GM23248 (cell line): ENCODE measurements at regions not wholly inside any gene's neighbourhood (a gene's known extent, or its start where the extent isn't known, plus 50 kb on each side); places are given as distances from the start of the nearest gene placed in this dataset.
A peak's percentile ranks its signal among the peaks of the same experiment; 100 is the strongest.

Experiments
- DNase-seq: peaks from one replicate; pipeline ENCODE4 v3.0.0-alpha.2; 2015
- H2AFZ ChIP-seq: fragments of 200-600 bp; sonication (generic); 2 replicates; pipeline ENCODE4 v1.6.1; 2016; ENCODE audit warnings: antibody characterized with exemption
- H3F3A ChIP-seq: fragments of 200-600 bp; sonication (generic); 2 replicates; pipeline ENCODE4 v1.6.1; 2016; ENCODE audit warnings: mild to moderate bottlenecking, antibody characterized with exemption, mixed run types; ENCODE audit not compliant: insufficient read depth
- H3K27ac ChIP-seq: fragments of 200-600 bp; sonication (generic); 2 replicates; pipeline ENCODE4 v1.5.1; 2016; ENCODE audit warnings: mild to moderate bottlenecking
- H3K27me3 ChIP-seq: fragments of 200-600 bp; sonication (generic); replicated peaks from 2 replicates; pipeline ENCODE4 v1.6.1; 2016; ENCODE audit warnings: mild to moderate bottlenecking; ENCODE audit not compliant: insufficient read depth
- H3K36me3 ChIP-seq: fragments of 200-600 bp; sonication (generic); 2 replicates; pipeline ENCODE4 v1.6.1; 2016; ENCODE audit warnings: low read depth, mild to moderate bottlenecking
- H3K4me1 ChIP-seq: fragments of 200-600 bp; sonication (generic); 2 replicates; pipeline ENCODE4 v1.6.1; 2016; ENCODE audit warnings: mild to moderate bottlenecking; ENCODE audit not compliant: insufficient read depth
- H3K4me2 ChIP-seq: fragments of 200-600 bp; sonication (generic); one replicate; pipeline ENCODE4 v1.6.1; 2016; ENCODE audit warnings: mild to moderate bottlenecking; ENCODE audit not compliant: unreplicated experiment
- H3K4me3 ChIP-seq: fragments of 200-600 bp; sonication (generic); 2 replicates; pipeline ENCODE4 v1.5.1; 2016; ENCODE audit warnings: mild to moderate bottlenecking
- H3K79me2 ChIP-seq: fragments of 200-600 bp; sonication (generic); 2 replicates; pipeline ENCODE4 v1.6.1; 2016; ENCODE audit warnings: mild to moderate bottlenecking; ENCODE audit not compliant: insufficient read depth
- H3K9ac ChIP-seq: fragments of 200-600 bp; sonication (generic); 2 replicates; pipeline ENCODE4 v1.6.1; 2016; ENCODE audit warnings: mild to moderate bottlenecking
- H3K9me2 ChIP-seq: fragments of 200-600 bp; sonication (generic); 2 replicates; pipeline ENCODE4 v1.6.1; 2016; ENCODE audit warnings: mixed run types, mild to moderate bottlenecking, moderate library complexity; ENCODE audit not compliant: insufficient read depth
- H3K9me3 ChIP-seq: fragments of 200-600 bp; sonication (generic); one replicate; pipeline ENCODE4 v1.6.1; 2017; ENCODE audit warnings: low read depth
- H4K20me1 ChIP-seq: fragments of 200-600 bp; sonication (generic); 2 replicates; pipeline ENCODE4 v1.6.0; 2016; ENCODE audit not compliant: insufficient read depth
- EZH2 ChIP-seq: fragments of 200-600 bp; sonication (generic); IDR thresholded peaks from 2 replicates; pipeline ENCODE4 v1.6.1; 2018; ENCODE audit warnings: antibody characterized with exemption, mild to moderate bottlenecking; ENCODE audit not compliant: insufficient read depth, poor library complexity, severe bottlenecking
- EZH2phosphoT487 ChIP-seq: fragments of 200-600 bp; sonication (generic); IDR thresholded peaks from 2 replicates; pipeline ENCODE4 v1.6.1; 2018; ENCODE audit warnings: antibody characterized with exemption, moderate library complexity, mild to moderate bottlenecking, low read depth; ENCODE audit not compliant: insufficient read depth
- WGBS, 2 experiments: methylation state at CpG; one replicate each; pipeline ENCODE4 v1.1.6; 2015 to 2017; ENCODE audit warnings: low lambda C conversion rate in 2 of 2, low coverage in 1 of 2; ENCODE audit errors: missing lambda C conversion rate in 2 of 2; 5-methylcytosine and 5-hydroxymethylcytosine counted together
- in situ Hi-C: fragments of 300-500 bp; cut with MboI; formaldehyde crosslinking; loops from 2 replicates; pipeline ENCODE4 v1.15.0; 2020

GRCh38 chr10:36109399-36110023 lies 467.4 kb upstream of the FZD8 start:
- Histone ChIP-seq H3K4me3 (no peak overlapping the region), H3K9me3 (no peaks in the 10 kb centered on the region), H3K9ac (no peak overlapping the region), H2AFZ (0 out of 2 replicates have a peak overlapping the region, but pooled peaks have one; percentile 5), H3K27me3 (no peaks in the 10 kb centered on the region), H3K79me2 (no peaks in the 10 kb centered on the region), H4K20me1 (no peaks in the 10 kb centered on the region), H3K4me1 (peaks cover 20% of the 10 kb centered on the region), H3F3A (peaks cover 1% of the 10 kb centered on the region; the same call in 1 of the 2 replicates), H3K9me2 (no peaks in the 10 kb centered on the region), H3K27ac (no peak overlapping the region), H3K4me2 (no peak overlapping the region), H3K36me3 (no peaks in the 10 kb centered on the region)
- in situ Hi-C loops, result no loop called here
- DNase-seq, result peak; percentile 5
- 66 to 67% methylated on average over 3 of the region's 3 CpGs for WGBS, 2 experiments
- TF ChIP-seq EZH2, result no peak
- TF ChIP-seq EZH2phosphoT487, result no peak

GRCh38 chr10:36097696-36098095 lies 455.6 kb upstream of the FZD8 start:
- Histone ChIP-seq H3K27me3 (no peaks in the 10 kb centered on the region), H3K4me1 (peaks cover 4% of the 10 kb centered on the region; the same call in 1 of the 2 replicates), H3K4me2 (no peak overlapping the region), H3K9me3 (no peaks in the 10 kb centered on the region), H4K20me1 (no peaks in the 10 kb centered on the region), H3K79me2 (no peaks in the 10 kb centered on the region), H3K4me3 (no peak overlapping the region), H3K9me2 (no peaks in the 10 kb centered on the region), H3F3A (no peaks in the 10 kb centered on the region), H2AFZ (no peak overlapping the region), H3K36me3 (no peaks in the 10 kb centered on the region), H3K9ac (no peak overlapping the region), H3K27ac (no peak overlapping the region)
- DNase-seq, result no peak
- no peak for TF ChIP-seq EZH2
- no peak for TF ChIP-seq EZH2phosphoT487
- 85 to 86% methylated on average over 3 of the region's 3 CpGs for WGBS, 2 experiments
- in situ Hi-C loops, result no loop called here

GRCh38 chr10:36096576-36096975 lies 454.5 kb upstream of the FZD8 start:
- H3K27me3 ChIP-seq, result no peaks in the 10 kb centered on the region
- H3K4me2 ChIP-seq, result no peak overlapping the region
- in situ Hi-C loops, result no loop called here
- no peak overlapping the region for H3K4me3 ChIP-seq
- no peaks in the 10 kb centered on the region for H3F3A ChIP-seq
- H3K9me2 ChIP-seq, result no peaks in the 10 kb centered on the region
- H3K36me3 ChIP-seq, result no peaks in the 10 kb centered on the region
- peak; percentile 65 for DNase-seq
- WGBS, 2 experiments, result 0 to 7% methylated on average over 2 of the region's 2 CpGs
- H2AFZ ChIP-seq, result no peak overlapping the region
- no peak overlapping the region for H3K27ac ChIP-seq
- no peaks in the 10 kb centered on the region for H3K9me3 ChIP-seq
- H4K20me1 ChIP-seq, result no peaks in the 10 kb centered on the region
- H3K9ac ChIP-seq, result no peak overlapping the region
- no peaks in the 10 kb centered on the region for H3K79me2 ChIP-seq
- no peak for TF ChIP-seq EZH2phosphoT487
- TF ChIP-seq EZH2, result no peak
- peaks cover 4% of the 10 kb centered on the region; the same call in 1 of the 2 replicates for H3K4me1 ChIP-seq

GRCh38 chr10:36094096-36094495 lies 452.0 kb upstream of the FZD8 start:
- DNase-seq, result peak; percentile 16
- TF ChIP-seq EZH2 (no peak), EZH2phosphoT487 (no peak)
- Histone ChIP-seq H4K20me1 (no peaks in the 10 kb centered on the region), H3K9ac (no peak overlapping the region), H3K4me3 (no peak overlapping the region), H3K36me3 (no peaks in the 10 kb centered on the region), H3K4me1 (peaks cover 4% of the 10 kb centered on the region; the same call in 1 of the 2 replicates), H3K9me2 (no peaks in the 10 kb centered on the region), H3K27me3 (no peaks in the 10 kb centered on the region), H3F3A (no peaks in the 10 kb centered on the region), H3K27ac (no peak overlapping the region), H3K4me2 (no peak overlapping the region), H3K9me3 (no peaks in the 10 kb centered on the region), H2AFZ (no peak overlapping the region), H3K79me2 (no peaks in the 10 kb centered on the region)
- 56 to 60% methylated on average over 8 of the region's 8 CpGs for WGBS, 2 experiments
- in situ Hi-C loops, result no loop called here
